ENCODE measurements at regions not wholly inside any gene's neighbourhood (a gene's known extent, or its start where the extent isn't known, plus 50 kb on each side); places are given as distances from the start of the nearest gene placed in this dataset.

DNA sequence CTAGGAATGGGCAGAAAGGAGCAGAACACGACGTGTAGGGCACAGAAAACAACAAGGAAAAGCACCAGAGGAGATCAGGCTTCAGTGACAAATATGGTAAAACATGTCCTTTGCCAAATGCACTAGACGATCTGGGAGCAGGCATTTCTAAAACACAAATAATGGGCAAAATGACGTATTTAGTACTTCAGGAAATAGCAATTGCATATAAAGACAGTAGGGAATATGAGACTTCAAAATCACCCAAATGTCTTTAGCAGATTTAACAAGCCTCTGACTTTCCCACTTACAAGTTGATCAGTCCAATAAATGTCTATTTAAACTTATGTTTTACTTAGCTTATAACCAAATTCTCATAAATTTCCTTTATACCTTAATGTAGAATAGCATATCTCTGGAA is 969.6 kb upstream of the C9orf72 start:
- Histone ChIP-seq H3K4me3 (replicated peaks in 1 of 3; ENCODE audit: insufficient read depth in 1 of 3, low read depth in 1 of 3, low read length in 3 of 3) (no peak overlapping the region), H3K36me3 (ENCODE audit: control insufficient read depth in 2 of 2, extremely low read depth in 1 of 2, insufficient read depth in 2 of 2, low read length in 2 of 2) (no peaks in the 10 kb centered on the region), H2AFZ (ENCODE audit: low read depth, low read length) (no peak overlapping the region), H3K27ac (ENCODE audit: insufficient read depth, low read depth, low read length) (no peak overlapping the region), H3K9ac (replicated peaks; ENCODE audit: extremely low read depth, insufficient read depth, low read length) (no peak overlapping the region), H3K79me2 (ENCODE audit: control insufficient read depth, insufficient read depth, low read length) (no peaks in the 10 kb centered on the region), H3K9me1 (replicated peaks; ENCODE audit: control insufficient read depth, extremely low read depth, insufficient read depth, low read length) (no peaks in the 10 kb centered on the region), H3K4me1 (ENCODE audit: control insufficient read depth, extremely low read depth, insufficient read depth, low read length) (no peaks in the 10 kb centered on the region), H3K9me3 (replicated peaks; ENCODE audit: control insufficient read depth, insufficient read depth, low read length) (peaks cover 2% of the 10 kb centered on the region), H3K27me3 (ENCODE audit: control insufficient read depth in 2 of 2, insufficient read depth in 2 of 2, low read length in 2 of 2) (no peaks in the 10 kb centered on the region), H4K20me1 (replicated peaks; ENCODE audit: control insufficient read depth, extremely low read depth, insufficient read depth, low read length) (no peaks in the 10 kb centered on the region), H3K4me2 (ENCODE audit: insufficient read depth, low read length) (no peak overlapping the region)
- no TSS peak for BruUV-seq (replicated peaks)
- dilution Hi-C loops (cut with MboI; ENCODE audit: extremely low pct_ligation_motif_present, low sequenced_read_pairs), result no loop called here
- FAIRE-seq (no peak), DNase-seq (ENCODE audit: low read depth, low spot score) (no peak)
- POLR2A ChIA-PET, result no interaction called here
- intact Hi-C loops (cut with micrococcal nuclease), result no loop called here
- TF ChIP-seq POLR2A (IDR thresholded peaks at IDR 0.05; ENCODE audit: low read depth, low read length), result no peak
- no peak for TF ChIP-seq EZH2 (IDR thresholded peaks at IDR 0.05; ENCODE audit: borderline replicate concordance, low read depth, low read length, severe bottlenecking)
- TF ChIP-seq MYC (IDR thresholded peaks at IDR 0.05; ENCODE audit: low read depth, low read length), result no peak
- TF ChIP-seq FOS (IDR thresholded peaks at IDR 0.05; ENCODE audit: borderline replicate concordance, insufficient read depth, low read length), result no peak
- TF ChIP-seq, protein P1, sequence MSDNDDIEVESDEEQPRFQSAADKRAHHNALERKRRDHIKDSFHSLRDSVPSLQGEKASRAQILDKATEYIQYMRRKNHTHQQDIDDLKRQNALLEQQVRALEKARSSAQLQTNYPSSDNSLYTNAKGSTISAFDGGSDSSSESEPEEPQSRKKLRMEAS (IDR thresholded peaks at IDR 0.05; ENCODE audit: insufficient read depth, insufficient read length), result no peak
- no peak for TF ChIP-seq POLR2AphosphoS5 (IDR thresholded peaks at IDR 0.05; ENCODE audit: insufficient read depth, low read depth, low read length)
- no peak for TF ChIP-seq JUN (IDR thresholded peaks at IDR 0.05; ENCODE audit: borderline replicate concordance, insufficient read depth, insufficient read length, low read depth)
- TF ChIP-seq, protein P2, sequence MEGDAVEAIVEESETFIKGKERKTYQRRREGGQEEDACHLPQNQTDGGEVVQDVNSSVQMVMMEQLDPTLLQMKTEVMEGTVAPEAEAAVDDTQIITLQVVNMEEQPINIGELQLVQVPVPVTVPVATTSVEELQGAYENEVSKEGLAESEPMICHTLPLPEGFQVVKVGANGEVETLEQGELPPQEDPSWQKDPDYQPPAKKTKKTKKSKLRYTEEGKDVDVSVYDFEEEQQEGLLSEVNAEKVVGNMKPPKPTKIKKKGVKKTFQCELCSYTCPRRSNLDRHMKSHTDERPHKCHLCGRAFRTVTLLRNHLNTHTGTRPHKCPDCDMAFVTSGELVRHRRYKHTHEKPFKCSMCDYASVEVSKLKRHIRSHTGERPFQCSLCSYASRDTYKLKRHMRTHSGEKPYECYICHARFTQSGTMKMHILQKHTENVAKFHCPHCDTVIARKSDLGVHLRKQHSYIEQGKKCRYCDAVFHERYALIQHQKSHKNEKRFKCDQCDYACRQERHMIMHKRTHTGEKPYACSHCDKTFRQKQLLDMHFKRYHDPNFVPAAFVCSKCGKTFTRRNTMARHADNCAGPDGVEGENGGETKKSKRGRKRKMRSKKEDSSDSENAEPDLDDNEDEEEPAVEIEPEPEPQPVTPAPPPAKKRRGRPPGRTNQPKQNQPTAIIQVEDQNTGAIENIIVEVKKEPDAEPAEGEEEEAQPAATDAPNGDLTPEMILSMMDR (IDR thresholded peaks at IDR 0.05; ENCODE audit: extremely low read depth in 1 of 2, insufficient read depth in 1 of 2, low read depth in 1 of 2, low read length in 2 of 2), result no peak
- no peak for TF ChIP-seq GATA2 (IDR thresholded peaks at IDR 0.05; ENCODE audit: insufficient read depth, insufficient read length, low read depth, low read length)
- CTCF ChIA-PET, result no interaction called here
